ENCODE measurements at regions not wholly inside any gene's neighbourhood (a gene's known extent, or its start where the extent isn't known, plus 50 kb on each side); places are given as distances from the start of the nearest gene placed in this dataset.

DNA sequence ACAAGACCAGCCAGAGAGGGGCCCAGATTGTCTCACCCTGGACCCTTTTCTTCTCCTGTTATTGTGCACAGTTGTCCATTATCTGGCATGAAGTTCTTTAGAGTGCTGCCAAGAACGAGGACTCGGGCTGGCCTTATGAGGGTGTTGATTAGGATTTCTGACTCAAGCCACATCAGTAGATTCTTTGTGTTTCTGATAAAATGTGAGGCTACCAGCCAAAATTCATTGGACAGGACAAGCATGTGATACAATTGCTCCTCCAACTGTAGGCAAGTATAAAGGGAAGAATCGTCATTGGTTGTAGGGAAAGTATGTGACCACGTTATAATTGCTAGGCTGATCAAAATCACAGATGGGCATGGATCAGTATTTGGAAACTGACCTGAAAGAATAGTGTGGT is 99.2 kb upstream of the TMC3 start:
- no peak for DNase-seq
- 40 to 51% methylated on average over 4 of the region's 4 CpGs for WGBS, 2 donors
- ATAC-seq = peak in 2 of 8 donors; percentile 28 to 65
- Histone ChIP-seq H3K9me3 (no peaks in the 10 kb centered on the region), H3K4me3 (no peak overlapping the region), H3K36me3 (no peaks in the 10 kb centered on the region), H3K27ac (no peak overlapping the region), H3K4me1 (peaks cover 0 to 18% (median 0%) of the 10 kb centered on the region in 9 donors), H3K27me3 (no peaks in the 10 kb centered on the region)
- intact Hi-C loops (cut with DNase I) = loop anchor here in 2 of 10 donors (10.0 kb wide), 2 partner anchors 62 to 662 kb away; no protein-coding TSS in a partner anchor
- TF ChIP-seq CTCF (IDR thresholded peaks at IDR 0.05) = no peak

GRCh38 chr15:81471151-81471550 is 97.1 kb upstream of the TMC3 start:
- Histone ChIP-seq H3K9me3 (no peaks in the 10 kb centered on the region), H3K4me3 (no peak overlapping the region), H3K36me3 (no peaks in the 10 kb centered on the region), H3K27me3 (no peaks in the 10 kb centered on the region), H3K27ac (no peak overlapping the region), H3K4me1 (peaks cover 0 to 18% (median 0%) of the 10 kb centered on the region in 9 donors)
- intact Hi-C loops (cut with DNase I) = loop anchor here in 2 of 10 donors (10.0 kb wide), 2 partner anchors 64 to 664 kb away; no protein-coding TSS in a partner anchor
- no peak for DNase-seq
- ATAC-seq = no peak
- TF ChIP-seq CTCF (IDR thresholded peaks at IDR 0.05) = no peak
- WGBS, 2 donors = 25 to 41% methylated on average over 2 of the region's 2 CpGs

- H3K4me1 ChIP-seq = peaks cover 0 to 18% (median 0%) of the 10 kb centered on the region in 9 donors
- no peaks in the 10 kb centered on the region for H3K27me3 ChIP-seq
- intact Hi-C loops (cut with DNase I) = no loop called here
- no peak for DNase-seq
- no peak overlapping the region for H3K27ac ChIP-seq
- H3K36me3 ChIP-seq = no peaks in the 10 kb centered on the region
- no peak overlapping the region for H3K4me3 ChIP-seq
- no peak for ATAC-seq
- TF ChIP-seq CTCF (IDR thresholded peaks at IDR 0.05) = no peak
- 79 to 80% methylated on average over 5 of the region's 5 CpGs for WGBS, 2 donors
- peaks cover 0 to 18% (median 8%) of the 10 kb centered on the region in 11 donors for H3K9me3 ChIP-seq
These were observed 95.1 kb upstream of the TMC3 start for GRCh38 chr15:81469154-81469553.

DNA sequence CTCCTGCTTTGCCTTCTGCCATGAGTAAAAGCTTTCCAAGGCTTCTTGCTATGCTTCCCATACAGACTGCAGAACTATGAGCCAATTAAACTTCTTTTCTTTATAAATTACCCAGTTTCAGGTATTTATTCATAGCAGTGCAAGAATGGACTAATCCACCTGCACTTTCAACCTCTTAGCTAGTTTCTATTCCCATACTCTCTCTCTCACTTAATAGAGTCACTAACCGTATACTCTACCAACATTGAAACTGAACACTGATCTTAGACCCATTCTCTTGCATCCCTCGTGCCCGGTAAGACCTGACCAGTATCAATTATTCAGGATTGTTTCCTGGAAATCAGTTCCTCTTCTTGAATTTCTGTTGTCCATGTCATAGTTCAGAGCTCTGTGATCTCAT is 92.7 kb upstream of the TMC3 start:
- no peak overlapping the region for H3K4me3 ChIP-seq
- no peak for TF ChIP-seq CTCF (IDR thresholded peaks at IDR 0.05)
- 73 to 92% methylated on average over 3 of the region's 3 CpGs for WGBS, 2 donors
- H3K4me1 ChIP-seq = peaks cover 0 to 10% (median 0%) of the 10 kb centered on the region in 9 donors
- DNase-seq (no peak), ATAC-seq (no peak)
- no peaks in the 10 kb centered on the region for H3K27me3 ChIP-seq
- H3K27ac ChIP-seq = no peak overlapping the region
- intact Hi-C loops (cut with DNase I) = no loop called here
- H3K36me3 ChIP-seq = no peaks in the 10 kb centered on the region
- H3K9me3 ChIP-seq = peaks cover 0 to 25% (median 12%) of the 10 kb centered on the region in 11 donors
